GM19351 (cell line): ENCODE measurements at regions not wholly inside any gene's neighbourhood (a gene's known extent, or its start where the extent isn't known, plus 50 kb on each side); places are given as distances from the start of the nearest gene placed in this dataset.

Experiments used
- ATAC-seq: cut with Tn5 transposase; IDR thresholded peaks from one replicate; pipeline ENCODE4 v1.9.1; 2021; ENCODE audit warnings: mild to moderate bottlenecking, moderate library complexity; ENCODE audit not compliant: unreplicated experiment

DNA sequence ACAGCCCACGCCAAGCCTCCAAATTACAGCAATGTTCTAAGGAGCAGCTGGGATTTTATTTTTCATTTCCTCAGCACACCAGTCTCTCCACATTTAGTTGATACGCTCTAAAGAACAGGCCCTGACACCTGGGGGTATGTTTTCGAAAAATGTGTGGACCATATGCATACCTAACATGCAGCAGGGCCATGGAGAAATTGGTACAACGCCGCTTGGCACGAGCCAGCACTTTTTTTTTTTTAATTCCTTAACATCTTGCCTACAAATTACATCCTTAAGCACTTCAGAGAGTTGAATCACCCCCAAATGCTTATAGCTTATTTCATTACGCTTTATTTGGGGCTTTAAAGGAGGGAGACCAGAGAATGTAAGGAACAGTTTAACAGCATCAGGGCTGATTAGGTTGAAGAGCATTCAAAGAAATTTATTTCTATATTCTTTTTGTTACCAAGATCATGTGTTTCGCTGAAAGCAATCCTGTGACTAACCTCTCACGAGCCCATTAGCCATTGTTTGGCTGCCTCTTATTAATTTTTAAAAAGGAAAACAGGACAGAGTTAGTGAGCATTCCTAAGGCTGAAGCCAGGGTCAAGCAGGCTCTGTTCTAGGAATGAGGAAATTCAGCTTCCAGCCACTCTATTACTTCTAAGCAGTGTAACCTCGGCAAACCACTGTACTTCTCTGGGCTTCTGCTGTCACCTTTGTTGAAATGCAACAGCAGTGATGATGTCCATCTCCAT, 173.8 kb downstream of the ACTL7B start:
- no peak for ATAC-seq

DNA sequence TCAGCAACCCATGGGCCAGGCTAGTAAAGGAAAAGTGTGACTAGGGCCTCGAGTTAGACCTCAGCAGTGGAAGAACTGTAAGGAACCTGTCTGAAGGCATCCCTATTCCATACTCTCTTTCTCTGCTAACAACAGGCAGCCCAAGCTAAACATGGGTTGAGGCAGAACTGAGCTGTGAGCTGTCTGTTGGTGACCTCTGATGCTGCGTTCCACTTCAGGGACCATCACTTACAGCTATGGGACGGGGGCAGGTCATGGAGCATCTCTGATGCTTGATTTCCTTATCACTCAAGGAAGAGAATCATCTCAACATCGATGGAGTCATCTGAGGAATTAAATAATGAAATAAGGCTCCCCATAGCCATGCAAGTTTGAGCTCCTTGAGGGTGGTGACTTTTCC, 174.8 kb downstream of the ACTL7B start:
- no peak for ATAC-seq

DNA sequence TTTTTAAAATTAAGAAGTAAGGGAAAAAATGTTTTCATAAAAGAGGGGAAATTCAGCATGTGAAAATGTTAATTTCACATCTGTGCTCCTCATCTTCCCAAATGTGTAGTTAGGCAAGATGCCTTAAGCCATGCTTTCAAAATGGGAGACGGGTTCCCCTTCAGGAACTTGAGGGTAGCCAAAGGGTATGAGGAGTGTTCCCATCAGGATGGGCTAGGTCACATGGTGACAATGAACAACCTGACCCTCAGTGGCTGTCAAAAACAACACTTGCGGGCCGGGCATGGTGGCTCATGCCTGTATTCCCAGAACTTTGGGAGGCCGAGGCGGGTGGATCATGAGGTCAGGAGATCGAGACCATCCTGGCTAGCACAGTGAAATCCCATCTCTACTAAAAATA, 178.0 kb downstream of the ACTL7B start:
- no peak for ATAC-seq

DNA sequence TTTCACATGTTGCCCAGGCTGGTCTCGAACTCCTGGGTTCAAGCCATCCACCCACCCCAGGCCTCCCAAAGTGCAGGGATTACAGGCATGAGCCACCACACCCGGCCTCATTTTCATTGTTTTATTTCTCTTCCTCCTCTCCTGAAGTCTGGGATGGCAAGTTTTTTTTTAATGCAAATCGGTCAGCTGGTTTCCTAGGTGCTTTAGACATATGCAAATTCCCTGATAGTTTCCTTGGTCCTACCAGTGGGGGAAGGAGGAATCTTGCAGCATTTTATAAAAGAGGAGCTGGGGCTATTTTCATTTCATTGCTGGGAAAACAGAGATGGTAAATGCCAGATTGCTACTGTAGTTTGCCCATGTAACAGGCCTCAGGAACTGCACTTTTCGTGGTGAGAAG, 179.4 kb downstream of the ACTL7B start:
- ATAC-seq: no peak

DNA sequence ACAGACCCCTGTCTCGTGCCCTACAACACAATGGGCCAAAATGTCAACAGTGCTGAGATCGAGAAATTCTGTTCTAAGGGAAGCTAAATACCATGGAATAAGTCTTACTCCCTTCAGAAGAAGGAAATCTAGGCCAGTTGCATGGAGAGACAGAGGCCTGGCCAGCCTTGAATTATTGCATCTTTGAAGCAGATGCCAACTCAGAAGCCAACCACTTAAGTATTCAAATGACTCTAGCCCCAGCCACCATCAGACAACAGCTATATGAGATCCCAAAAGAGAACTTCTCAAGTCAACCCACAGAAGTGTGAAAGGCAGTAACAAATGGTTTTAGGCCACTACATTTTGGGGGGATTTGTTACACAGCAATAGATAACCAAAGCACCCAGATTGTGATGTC, 180.1 kb downstream of the ACTL7B start:
- ATAC-seq: no peak

DNA sequence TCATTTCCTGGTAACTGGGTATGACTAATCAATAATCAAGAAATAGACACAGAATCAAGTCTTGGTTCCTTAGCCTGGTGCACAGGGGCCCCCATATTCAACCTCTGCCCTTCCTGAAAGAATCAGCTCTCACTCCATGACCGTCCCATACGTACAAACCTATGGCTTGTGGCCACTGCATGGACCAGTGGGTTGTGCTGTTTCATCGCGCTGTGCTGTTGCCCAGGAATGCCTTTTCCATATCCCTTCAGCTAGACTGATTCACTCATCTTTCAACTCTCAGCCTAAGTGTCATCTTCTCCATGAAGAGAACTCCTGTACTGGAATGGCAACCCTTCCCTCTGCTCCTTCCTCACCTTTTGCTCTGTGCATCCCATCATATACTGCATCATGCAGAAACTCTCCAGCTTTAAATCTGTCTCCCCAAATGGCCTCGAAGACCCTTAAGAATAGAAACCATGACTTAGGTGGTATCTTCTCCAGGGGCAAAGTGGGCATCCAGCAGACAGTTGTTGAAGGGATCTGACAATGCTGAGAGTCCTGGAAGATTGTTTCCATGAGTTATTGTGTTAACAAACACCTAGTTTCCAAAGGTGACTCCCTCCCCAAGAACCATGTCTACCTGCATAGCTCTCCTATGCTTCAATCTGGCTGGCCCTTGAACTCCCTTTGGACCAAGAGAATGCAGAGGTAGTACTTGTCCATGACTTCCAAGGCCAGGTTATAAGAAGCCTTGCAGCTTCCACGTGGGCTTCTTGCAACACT, 180.8 kb downstream of the ACTL7B start:
- ATAC-seq: no peak

DNA sequence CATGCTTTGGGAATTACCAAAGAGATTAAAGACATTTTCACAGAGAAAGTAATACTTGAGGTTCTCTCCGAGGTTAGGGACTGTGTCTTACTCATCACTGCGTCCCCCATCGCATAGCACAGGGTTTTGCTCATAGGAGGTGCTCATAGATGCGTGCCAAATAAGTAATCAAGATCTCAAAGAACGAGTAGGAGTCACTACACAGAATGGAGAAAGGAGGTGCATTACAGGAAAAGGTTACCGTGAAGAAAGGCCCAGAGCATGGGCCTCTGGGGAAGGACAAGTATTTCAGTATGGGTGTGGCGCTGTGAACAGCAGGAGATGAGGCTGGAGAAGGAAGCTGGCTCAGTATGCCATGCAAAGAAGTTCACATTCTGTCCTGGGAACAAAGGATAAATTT, 182.4 kb downstream of the ACTL7B start:
- no peak for ATAC-seq

DNA sequence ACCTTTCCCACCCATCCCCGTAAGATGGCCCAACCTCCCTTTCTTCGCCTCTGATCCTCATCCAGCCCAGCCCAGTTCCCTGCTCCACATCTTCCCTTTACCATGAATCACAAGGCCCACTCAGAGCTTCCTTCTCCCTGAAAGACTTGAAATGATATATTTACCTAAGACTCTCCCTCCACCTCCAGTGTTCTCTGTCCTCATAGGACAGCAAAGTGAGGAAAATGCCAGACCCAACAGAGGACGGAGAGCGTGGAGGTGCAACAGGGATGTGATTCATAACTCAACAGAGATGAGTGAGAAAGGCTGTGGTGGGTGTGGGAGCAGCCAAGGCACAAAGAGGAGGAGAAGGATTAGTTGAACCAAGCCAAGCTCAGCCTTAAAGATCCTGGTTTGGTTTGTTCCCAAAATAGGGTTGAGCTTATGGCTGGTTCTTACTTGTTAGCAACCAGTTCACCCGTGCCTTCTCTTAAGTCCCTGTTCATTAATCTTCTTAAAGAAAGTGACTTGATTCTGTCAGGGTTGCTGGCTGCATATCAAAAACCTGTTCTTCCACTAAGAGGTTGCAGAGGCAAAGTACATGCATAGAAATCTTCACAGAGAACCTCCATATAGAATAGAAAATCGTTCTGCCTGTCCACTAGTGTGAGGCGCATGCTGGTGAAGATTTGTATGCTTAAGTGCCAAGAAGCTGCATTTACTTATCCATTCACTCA, 183.2 kb downstream of the ACTL7B start:
- no peak for ATAC-seq

DNA sequence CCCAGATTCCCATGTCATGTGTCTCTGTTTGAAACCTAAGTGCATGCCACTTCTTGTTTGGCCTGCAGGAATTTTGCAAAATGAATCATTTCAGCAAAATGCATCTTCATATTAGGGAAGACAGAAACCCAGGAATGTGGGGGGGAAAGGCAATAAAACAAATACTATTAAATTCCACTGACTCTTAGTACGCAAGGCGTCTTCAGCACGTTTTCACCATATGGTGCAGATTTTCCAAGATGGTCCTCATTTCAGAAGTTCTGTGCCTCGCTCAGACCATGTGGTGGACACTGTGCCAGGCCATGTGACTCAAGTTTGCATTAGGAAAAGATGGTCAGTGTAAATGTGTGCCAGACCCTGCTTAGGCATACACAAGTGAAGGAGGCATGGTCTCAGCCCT, 184.0 kb downstream of the ACTL7B start:
- no peak for ATAC-seq

DNA sequence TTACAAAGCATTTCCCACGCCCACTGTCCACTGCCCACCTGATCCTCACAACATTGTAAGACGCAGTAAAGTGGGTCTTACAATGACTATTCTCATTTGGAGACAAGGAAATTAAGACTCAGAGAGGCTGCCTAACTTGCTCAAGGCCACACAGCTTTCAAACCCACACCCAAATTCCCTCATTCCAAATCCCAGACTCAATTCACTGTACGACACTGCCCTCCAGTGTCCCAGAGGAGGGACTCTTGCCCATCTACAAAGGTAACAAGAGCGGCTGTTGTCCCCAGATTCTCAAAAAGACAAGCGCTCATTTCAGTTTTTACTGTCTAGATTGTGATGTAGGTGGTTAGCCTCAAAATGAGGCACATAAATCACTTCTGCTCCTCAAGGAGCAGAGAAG, 184.6 kb downstream of the ACTL7B start:
- no peak for ATAC-seq

DNA sequence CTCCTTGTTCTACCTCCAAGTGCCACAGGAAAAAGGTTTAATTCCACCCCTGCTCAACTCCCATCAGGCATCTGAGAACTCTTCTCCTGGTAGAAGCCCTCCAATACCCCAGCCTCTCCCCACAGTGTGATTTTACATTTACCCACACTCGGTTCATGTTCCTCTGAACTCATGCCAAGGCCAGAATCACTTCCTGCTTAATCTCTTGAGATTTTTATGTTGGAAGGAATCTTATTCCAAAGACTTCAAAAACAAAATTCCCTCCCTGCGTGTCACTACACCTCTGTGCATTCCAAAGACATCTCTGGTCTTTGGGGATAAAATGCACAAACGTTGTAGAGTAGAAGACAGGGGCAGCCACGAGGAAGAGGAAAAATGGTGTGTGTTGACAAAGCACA, 186.8 kb downstream of the ACTL7B start:
- ATAC-seq: no peak

DNA sequence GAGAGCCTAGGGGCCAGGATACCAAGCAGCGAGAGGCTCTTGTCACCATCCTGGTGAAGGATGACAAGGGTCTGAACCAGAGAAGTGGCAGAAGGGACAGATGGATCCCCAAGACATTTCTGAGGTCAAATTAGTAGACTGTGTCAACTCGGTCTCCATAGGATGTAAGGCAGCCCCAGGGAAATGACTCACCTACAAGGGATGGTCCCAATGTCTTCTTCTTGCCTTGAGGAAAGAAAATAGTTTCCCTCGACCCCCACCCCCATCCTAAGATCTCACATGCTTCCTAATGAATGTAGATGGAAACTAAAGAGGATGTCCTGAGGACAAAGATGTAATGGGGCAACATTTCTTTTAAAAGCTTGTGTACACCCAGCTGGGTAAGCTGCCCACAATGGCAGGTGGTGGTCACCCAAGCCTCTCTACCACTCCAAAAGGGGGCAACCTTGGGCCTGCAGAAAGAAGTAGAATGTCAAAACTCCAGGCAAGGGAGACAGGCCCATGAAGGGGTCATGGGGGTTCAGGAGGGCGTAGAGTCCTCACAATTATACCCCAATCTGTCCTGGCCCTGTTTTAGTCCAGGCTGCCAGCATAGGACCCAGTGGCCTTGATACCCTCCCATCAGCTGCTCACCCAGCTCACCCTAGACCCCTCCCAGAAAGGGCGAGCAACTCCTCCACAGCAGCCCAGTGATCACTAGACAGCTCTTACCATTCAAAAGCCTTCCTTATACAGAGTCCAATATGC, 187.4 kb downstream of the ACTL7B start:
- ATAC-seq: no peak

DNA sequence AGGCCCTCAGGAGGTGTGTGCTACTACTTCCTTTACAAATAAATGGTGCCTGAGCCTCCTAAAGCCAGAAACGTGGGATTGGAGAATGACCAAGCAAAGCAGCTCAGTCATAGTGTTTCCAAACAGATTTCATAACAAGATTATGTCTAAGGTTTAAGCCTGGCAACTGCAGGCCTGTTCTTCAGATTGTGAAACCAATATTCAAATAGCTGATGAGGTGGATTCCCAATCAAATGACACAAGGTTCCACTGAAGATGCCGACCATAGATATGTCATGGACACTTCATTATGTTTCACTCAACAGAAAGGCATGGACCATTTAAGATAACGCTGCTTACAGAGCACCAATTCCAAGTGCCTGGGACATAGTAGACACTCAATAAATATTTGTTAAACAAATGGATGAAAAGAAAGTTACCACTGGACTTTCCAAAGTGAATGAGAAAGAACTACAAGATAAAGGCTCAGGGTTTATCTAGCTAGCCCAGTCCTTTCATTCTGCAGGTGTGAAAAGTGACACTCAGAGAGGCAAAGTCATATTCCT, 189.5 kb downstream of the ACTL7B start:
- no peak for ATAC-seq

DNA sequence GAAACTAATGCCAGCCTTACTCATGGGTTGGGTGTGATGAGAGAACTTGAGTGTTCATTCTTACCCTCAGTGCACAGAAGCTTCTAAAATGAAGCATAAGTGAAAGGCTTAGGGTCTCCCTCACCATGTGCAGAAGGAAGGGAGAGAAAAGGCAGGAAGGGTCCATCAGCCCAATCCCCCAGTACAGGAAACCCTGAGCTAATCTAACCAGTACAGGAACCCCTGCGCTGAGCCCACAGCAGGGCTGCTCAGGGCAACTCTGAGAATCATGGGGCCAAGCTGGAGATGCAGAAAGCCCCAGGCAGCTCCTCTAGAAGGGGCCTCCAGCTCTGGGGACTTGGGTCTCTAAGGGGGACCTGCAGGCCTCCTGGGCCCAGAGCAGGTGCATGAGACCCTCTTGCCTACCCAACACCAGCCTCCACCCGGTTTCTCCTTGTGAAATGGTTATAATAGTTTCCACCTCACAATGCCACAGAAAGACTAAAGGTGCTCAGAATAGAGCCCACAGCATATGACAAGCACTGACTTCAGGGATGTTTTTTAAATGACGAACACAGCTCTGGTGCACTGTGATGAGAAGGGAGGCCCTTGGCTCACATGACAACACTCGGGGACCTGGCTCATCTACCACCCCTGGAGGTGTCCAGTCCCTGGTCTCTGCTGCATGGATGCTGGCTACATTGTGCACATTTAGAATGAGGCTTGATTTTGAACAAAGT, 190.1 kb downstream of the ACTL7B start:
- ATAC-seq: no peak

DNA sequence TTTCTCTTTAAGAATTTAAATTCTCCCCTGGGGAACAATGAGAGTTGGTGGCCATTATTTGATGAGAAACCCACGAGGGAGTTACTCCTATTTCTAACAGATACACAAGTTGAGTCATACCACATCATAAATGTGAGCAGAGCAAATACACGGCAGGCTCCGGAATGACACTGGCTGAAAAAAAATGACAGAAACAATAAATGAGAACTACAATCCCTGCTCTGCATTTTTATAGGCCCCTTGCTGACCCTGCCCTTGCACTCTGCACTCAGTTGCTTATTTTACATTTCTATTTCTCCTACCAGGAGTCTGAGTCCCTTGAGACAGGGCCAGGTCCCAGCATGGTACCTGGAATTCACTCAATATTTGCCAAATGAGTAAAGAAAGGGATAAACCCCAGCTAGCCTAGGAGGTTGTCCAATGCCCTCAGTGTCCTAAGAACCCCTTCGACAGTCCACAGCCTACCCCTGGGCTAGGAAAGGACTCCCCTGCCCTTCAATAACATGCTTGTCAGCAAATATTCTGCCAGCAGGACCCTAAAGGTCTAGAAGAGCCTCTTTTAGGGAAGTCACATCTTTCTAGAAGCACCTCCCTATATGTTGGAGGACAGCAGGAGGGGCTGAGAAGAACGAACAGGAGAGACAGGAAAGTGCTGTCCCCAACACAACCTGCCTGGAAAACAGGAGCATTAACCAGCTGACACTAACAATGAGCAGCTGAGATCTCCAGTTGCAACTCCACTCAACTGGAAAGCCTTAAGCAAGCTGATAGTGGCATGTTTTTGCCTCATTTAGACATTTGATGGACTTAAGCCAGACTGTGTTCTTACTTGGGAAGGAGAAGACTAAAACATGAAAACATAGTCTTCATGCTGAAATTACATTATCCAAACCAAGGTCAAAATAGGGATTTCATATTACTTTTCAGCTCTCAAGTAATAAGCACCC, 191.2 kb downstream of the ACTL7B start:
- no peak for ATAC-seq

DNA sequence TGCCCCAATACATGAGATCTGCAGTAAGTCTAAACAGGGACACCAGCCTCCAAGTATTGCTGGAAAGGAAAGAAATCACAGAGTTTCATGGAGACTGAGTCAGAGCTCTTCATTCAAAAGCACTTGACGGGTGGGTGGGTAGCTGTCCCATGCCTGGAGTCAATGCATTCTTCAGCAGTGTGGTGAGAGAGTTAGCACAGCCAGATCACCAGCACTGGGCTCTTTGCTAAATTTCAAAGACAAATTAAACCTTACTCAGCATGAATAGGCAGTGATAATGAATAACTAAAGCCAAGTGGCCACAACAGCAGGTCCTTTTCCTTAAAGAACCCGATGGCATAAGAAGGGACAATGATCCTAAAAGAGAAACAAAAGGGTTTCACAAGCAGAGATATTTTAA, 192.4 kb downstream of the ACTL7B start:
- no peak for ATAC-seq

DNA sequence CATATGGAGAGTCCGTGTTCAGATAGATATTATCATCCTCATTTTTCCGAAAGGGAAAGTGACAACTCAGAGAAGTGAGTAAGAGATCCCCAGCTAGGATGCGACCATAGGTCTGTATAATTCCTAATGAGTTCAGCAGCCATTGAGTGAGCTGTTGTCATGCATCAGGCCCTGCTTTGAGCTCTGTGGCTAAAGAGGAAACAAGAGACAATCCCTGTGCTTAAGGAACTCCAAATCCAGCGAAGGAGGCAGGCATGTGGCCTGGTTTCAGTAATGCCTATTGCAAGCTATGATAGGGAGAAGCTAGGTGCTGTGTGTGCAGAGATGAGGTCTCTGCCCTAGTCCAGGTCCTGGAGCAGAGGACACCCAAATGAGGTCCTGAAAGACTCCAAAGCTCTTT, 192.8 kb downstream of the ACTL7B start:
- ATAC-seq: no peak

DNA sequence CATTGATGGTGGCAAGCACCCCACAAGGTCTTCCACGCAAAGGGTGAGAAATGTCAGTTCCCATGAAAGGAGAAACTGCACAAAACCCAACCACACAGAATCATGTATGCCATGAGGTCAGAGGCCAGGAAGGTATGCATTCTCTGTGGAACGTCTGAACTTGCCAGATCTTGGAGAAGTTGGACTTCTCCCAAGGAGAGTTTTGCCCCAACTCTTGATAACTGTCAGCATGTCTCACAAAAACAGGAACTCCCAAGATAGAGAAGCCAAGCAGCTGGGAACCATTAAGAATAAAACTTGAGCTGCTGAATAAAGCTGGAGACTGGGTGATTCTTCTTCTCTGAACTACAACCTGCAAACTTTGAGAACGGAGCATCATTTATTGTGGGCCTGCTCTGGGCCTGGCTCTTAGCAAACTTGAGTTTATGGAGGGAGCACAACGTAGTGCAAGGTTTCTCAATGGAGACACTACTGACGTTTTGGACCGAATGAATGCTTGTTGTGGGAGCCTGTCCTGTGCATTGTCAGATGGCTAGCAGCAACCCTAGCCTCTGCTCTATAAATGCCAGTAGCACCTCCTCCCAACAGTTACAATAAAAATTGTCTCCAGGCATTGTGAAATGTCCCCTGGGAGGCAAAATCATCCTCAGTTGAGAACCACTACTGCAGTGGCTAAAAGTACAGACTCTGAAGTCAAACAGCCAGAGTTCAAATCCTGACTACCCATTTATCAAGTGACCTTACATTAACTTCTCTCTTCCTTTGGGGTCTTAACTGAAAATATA, 193.5 kb downstream of the ACTL7B start:
- ATAC-seq: no peak
